Neural progenitor cell (in vitro differentiated cells): ENCODE measurements at regions not wholly inside any gene's neighbourhood (a gene's known extent, or its start where the extent isn't known, plus 50 kb on each side); places are given as distances from the start of the nearest gene placed in this dataset.

Source experiments
- DNase-seq: peaks from one replicate; pipeline ENCODE4 v3.0.0-alpha.2; 2016; ENCODE audit warnings: low spot score
- H2AFZ ChIP-seq: fragments of 200-600 bp; sonication (generic); replicated peaks from 2 replicates; pipeline ENCODE4 v1.6.1; 2016; ENCODE audit warnings: antibody characterized with exemption
- H3F3A ChIP-seq: fragments of 200-600 bp; sonication (generic); 2 replicates; pipeline ENCODE4 v1.6.1; 2016; ENCODE audit warnings: antibody characterized with exemption, low read depth
- H3K27ac ChIP-seq: fragments of 200-600 bp; sonication (generic); 2 replicates; pipeline ENCODE4 v1.5.1; 2016; ENCODE audit warnings: mild to moderate bottlenecking
- H3K27me3 ChIP-seq: fragments of 200-600 bp; sonication (generic); 2 replicates; pipeline ENCODE4 v1.6.1; 2016; ENCODE audit warnings: mild to moderate bottlenecking, moderate library complexity
- H3K36me3 ChIP-seq: fragments of 200-600 bp; sonication (generic); 2 replicates; pipeline ENCODE4 v1.5.1; 2016
- H3K4me1 ChIP-seq: fragments of 200-600 bp; sonication (generic); 2 replicates; pipeline ENCODE4 v1.6.1; 2016; ENCODE audit warnings: mixed run types
- H3K4me2 ChIP-seq: fragments of 200-600 bp; sonication (generic); 2 replicates; pipeline ENCODE4 v1.6.1; 2016
- H3K4me3 ChIP-seq: fragments of 200-600 bp; sonication (generic); 2 replicates; pipeline ENCODE4 v1.5.1; 2016
- H3K79me2 ChIP-seq: fragments of 200-600 bp; sonication (generic); 2 replicates; pipeline ENCODE4 v1.6.1; 2016; ENCODE audit warnings: low read depth
- H3K9ac ChIP-seq: fragments of 200-600 bp; sonication (generic); 2 replicates; pipeline ENCODE4 v1.6.1; 2016
- H3K9me3 ChIP-seq: fragments of 200-600 bp; sonication (generic); 2 replicates; pipeline ENCODE4 v1.5.1; 2016; ENCODE audit warnings: low read depth
- H4K20me1 ChIP-seq: fragments of 200-600 bp; sonication (generic); 2 replicates; pipeline ENCODE4 v1.6.1; 2016; ENCODE audit warnings: low read depth
- H3K27ac Mint-ChIP-seq: 3 replicates; pipeline ENCODE4 v1.8.0; 2021; ENCODE audit warnings: mixed read lengths
- H3K27me3 Mint-ChIP-seq: 2 replicates; pipeline ENCODE4 v1.8.0; 2022; ENCODE audit warnings: low read depth, mild to moderate bottlenecking, inconsistent platforms, moderate library complexity, mixed read lengths; ENCODE audit not compliant: insufficient read depth
- H3K36me3 Mint-ChIP-seq: 3 replicates; pipeline ENCODE4 v1.8.0; 2021; ENCODE audit warnings: mixed read lengths
- H3K4me1 Mint-ChIP-seq: 3 replicates; pipeline ENCODE4 v1.8.0; 2021; ENCODE audit warnings: mixed read lengths
- H3K4me3 Mint-ChIP-seq: 3 replicates; pipeline ENCODE4 v1.8.0; 2021; ENCODE audit warnings: mild to moderate bottlenecking, moderate library complexity, mixed read lengths
- H3K9me3 Mint-ChIP-seq: 3 replicates; pipeline ENCODE4 v1.8.0; 2020; ENCODE audit warnings: mixed read lengths
- EZH2 ChIP-seq: fragments of 200-600 bp; sonication (generic); IDR thresholded peaks from 2 replicates; pipeline ENCODE4 v1.6.1; 2017; ENCODE audit warnings: antibody characterized with exemption, mild to moderate bottlenecking, moderate library complexity
- EZH2phosphoT487 ChIP-seq: fragments of 200-600 bp; sonication (generic); IDR thresholded peaks from 2 replicates; pipeline ENCODE4 v1.6.1; 2017; ENCODE audit warnings: antibody characterized with exemption
- TF ChIP-seq, protein P1 (sequence below): fragments of 200-600 bp; sonication (generic); IDR thresholded peaks from 2 replicates; pipeline ENCODE4 v1.5.1; 2017; ENCODE audit warnings: antibody characterized with exemption, mild to moderate bottlenecking

DNA sequence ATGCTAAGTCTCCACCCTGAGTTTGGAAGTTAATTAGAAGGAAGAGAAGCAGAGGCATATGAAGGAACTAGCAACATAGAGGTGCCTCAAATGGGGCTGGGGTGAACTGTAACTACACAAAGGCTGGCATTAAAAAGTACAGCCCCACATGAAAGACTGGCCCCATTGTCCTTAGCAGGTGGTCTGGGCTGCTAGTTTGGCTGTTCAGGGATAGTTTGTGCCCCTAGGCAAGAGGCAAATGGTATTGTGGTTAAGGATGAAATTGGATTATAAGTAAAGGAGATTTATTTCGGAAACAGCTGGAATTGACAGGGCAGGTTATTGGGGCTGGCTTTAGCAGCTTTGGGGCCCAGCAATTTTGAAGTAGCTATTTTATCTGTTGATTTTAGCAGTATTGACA is 365.7 kb upstream of the TNP1 start:
- Mint-ChIP-seq H3K9me3 (no peaks in the 10 kb centered on the region), H3K4me1 (peaks cover 4% of the 10 kb centered on the region), H3K27ac (no peak overlapping the region), H3K36me3 (no peaks in the 10 kb centered on the region), H3K4me3 (no peak overlapping the region), H3K27me3 (no peaks in the 10 kb centered on the region)
- Histone ChIP-seq H3K4me3 (no peak overlapping the region), H3K9me3 (no peaks in the 10 kb centered on the region), H3K36me3 (no peaks in the 10 kb centered on the region), H3K4me2 (no peak overlapping the region), H3K27me3 (no peaks in the 10 kb centered on the region), H3K9ac (no peak overlapping the region), H3K79me2 (no peaks in the 10 kb centered on the region), H3K27ac (no peak overlapping the region), H3F3A (no peaks in the 10 kb centered on the region), H4K20me1 (no peaks in the 10 kb centered on the region), H3K4me1 (no peaks in the 10 kb centered on the region), H2AFZ (no peak overlapping the region)
- TF ChIP-seq, protein P1, sequence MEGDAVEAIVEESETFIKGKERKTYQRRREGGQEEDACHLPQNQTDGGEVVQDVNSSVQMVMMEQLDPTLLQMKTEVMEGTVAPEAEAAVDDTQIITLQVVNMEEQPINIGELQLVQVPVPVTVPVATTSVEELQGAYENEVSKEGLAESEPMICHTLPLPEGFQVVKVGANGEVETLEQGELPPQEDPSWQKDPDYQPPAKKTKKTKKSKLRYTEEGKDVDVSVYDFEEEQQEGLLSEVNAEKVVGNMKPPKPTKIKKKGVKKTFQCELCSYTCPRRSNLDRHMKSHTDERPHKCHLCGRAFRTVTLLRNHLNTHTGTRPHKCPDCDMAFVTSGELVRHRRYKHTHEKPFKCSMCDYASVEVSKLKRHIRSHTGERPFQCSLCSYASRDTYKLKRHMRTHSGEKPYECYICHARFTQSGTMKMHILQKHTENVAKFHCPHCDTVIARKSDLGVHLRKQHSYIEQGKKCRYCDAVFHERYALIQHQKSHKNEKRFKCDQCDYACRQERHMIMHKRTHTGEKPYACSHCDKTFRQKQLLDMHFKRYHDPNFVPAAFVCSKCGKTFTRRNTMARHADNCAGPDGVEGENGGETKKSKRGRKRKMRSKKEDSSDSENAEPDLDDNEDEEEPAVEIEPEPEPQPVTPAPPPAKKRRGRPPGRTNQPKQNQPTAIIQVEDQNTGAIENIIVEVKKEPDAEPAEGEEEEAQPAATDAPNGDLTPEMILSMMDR, result no peak
- TF ChIP-seq EZH2phosphoT487 (no peak), EZH2 (no peak)
- DNase-seq, result no peak

DNA sequence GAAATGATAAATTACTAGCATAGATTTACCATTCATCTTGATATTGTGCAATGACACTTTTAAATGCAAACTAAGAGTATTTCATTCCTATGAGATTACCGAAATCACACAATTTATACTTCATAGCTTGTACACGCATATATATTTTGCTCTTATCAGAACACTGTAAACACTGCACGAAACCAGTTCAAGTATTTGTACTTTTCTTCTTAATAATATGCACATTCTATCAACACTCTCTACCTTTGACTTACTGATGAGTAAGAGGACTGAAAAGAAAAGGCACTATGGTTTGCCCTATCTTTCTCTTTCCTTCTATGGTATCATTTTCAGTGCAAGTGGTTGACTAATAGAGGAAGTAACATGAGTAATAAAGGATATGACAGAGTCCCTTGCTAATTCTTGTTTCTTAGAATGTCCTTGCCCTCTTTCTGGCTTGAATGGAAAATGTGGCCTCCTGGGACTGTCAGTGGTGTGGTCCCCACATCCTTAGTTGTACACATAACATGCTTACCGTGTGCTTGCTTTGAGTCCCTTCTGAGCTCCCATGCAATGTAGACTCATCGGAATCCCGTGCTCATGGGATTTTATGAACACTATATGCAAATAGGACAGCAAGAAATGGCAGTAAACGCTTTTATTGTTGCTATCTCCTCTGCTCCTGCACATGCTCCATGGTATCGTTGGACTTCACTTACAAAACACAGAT is 363.5 kb upstream of the TNP1 start:
- no peaks in the 10 kb centered on the region for H3K9me3 Mint-ChIP-seq
- no peaks in the 10 kb centered on the region for H3K36me3 Mint-ChIP-seq
- peaks cover 4% of the 10 kb centered on the region for H3K4me1 Mint-ChIP-seq
- no peak overlapping the region for H3K4me2 ChIP-seq
- no peak overlapping the region for H3K9ac ChIP-seq
- no peaks in the 10 kb centered on the region for H3K79me2 ChIP-seq
- no peaks in the 10 kb centered on the region for H3F3A ChIP-seq
- H3K27me3 ChIP-seq, result no peaks in the 10 kb centered on the region
- H3K27me3 Mint-ChIP-seq, result no peaks in the 10 kb centered on the region
- no peak overlapping the region for H3K27ac ChIP-seq
- H3K9me3 ChIP-seq, result no peaks in the 10 kb centered on the region
- H3K27ac Mint-ChIP-seq, result no peak overlapping the region
- no peak overlapping the region for H2AFZ ChIP-seq
- H3K36me3 ChIP-seq, result no peaks in the 10 kb centered on the region
- H4K20me1 ChIP-seq, result no peaks in the 10 kb centered on the region
- no peak overlapping the region for H3K4me3 ChIP-seq
- TF ChIP-seq, protein P1, result no peak
- TF ChIP-seq EZH2, result no peak
- no peak for TF ChIP-seq EZH2phosphoT487
- H3K4me3 Mint-ChIP-seq, result no peak overlapping the region
- no peak for DNase-seq
- H3K4me1 ChIP-seq, result no peaks in the 10 kb centered on the region

DNA sequence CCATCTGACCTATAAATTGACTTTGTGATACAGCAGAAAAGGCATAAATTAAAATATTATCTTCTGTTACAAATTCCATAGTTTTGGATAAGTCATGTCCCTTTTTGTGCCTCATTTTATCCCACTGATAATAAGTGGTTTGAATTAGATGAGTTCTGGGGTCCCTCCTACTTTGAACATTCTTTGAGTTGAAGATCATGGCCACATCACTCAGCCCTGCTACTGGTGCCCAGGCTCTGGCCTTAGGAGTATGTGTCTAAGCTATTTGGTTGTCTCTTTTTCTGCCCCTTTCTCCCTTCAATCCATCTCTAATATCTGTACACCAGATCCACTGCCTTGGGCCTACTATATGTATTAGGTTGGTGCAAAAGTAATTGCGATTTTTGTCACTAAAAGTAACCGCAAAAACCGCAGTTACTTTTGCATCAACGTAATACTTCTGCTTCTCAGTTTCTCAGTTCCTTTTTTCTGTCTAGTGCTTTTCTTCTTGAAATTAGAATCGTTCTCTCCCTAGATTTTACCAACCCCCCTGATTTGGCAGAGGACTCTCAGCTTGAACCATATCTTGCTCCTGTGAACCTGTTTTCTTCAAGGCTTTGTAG is 362.5 kb upstream of the TNP1 start:
- H3K27ac ChIP-seq, result no peak overlapping the region
- Mint-ChIP-seq H3K36me3 (no peaks in the 10 kb centered on the region), H3K4me1 (peaks cover 4% of the 10 kb centered on the region), H3K4me3 (no peak overlapping the region), H3K27me3 (no peaks in the 10 kb centered on the region), H3K9me3 (no peaks in the 10 kb centered on the region), H3K27ac (no peak overlapping the region)
- H3K36me3 ChIP-seq, result no peaks in the 10 kb centered on the region
- no peak overlapping the region for H3K4me2 ChIP-seq
- H3F3A ChIP-seq, result no peaks in the 10 kb centered on the region
- no peaks in the 10 kb centered on the region for H4K20me1 ChIP-seq
- no peaks in the 10 kb centered on the region for H3K4me1 ChIP-seq
- no peak for DNase-seq
- H3K27me3 ChIP-seq, result no peaks in the 10 kb centered on the region
- H3K9me3 ChIP-seq, result no peaks in the 10 kb centered on the region
- no peaks in the 10 kb centered on the region for H3K79me2 ChIP-seq
- no peak overlapping the region for H2AFZ ChIP-seq
- TF ChIP-seq EZH2 (no peak), EZH2phosphoT487 (no peak)
- TF ChIP-seq, protein P1, result no peak
- no peak overlapping the region for H3K4me3 ChIP-seq
- H3K9ac ChIP-seq, result no peak overlapping the region
